ENCODE measurements at regions not wholly inside any gene's neighbourhood (a gene's known extent, or its start where the extent isn't known, plus 50 kb on each side); places are given as distances from the start of the nearest gene placed in this dataset.

- no peak for TF ChIP-seq REST (IDR thresholded peaks at IDR 0.05; ENCODE audit: low read depth)
- no peak for TF ChIP-seq EP300 (IDR thresholded peaks at IDR 0.05; ENCODE audit: borderline replicate concordance)
- TF ChIP-seq TCF12 (IDR thresholded peaks at IDR 0.05; ENCODE audit: low read depth), result no peak
- no peak for TF ChIP-seq FOXM1 (IDR thresholded peaks at IDR 0.05; ENCODE audit: borderline replicate concordance, low read depth)
These were observed 226.2 kb downstream of the TACR3 start for GRCh38 chr4:103493450-103494159.

Data from Ishikawa (cell line).